Vagina (tissue), 2 donors: ENCODE measurements at regions not wholly inside any gene's neighbourhood (a gene's known extent, or its start where the extent isn't known, plus 50 kb on each side); places are given as distances from the start of the nearest gene placed in this dataset.

Experiments
- POLR2A ChIP-seq, 2 donors: fragments of 450-650 bp; IDR thresholded peaks; one replicate each; pipeline ENCODE4 v1.6.1; 2017; ENCODE audit warnings: antibody characterized with exemption in 2 of 2, mild to moderate bottlenecking in 2 of 2, moderate library complexity in 2 of 2
- TF ChIP-seq, protein P1 (sequence below), 3 experiments: fragments of 450-650 bp in 2 of 3; fragments of 200-600 bp in 1 of 3; sonication (generic) in 1 of 3; IDR thresholded peaks; one replicate each; pipeline ENCODE4 v1.5.1; 2017 to 2019; ENCODE audit warnings: antibody characterized with exemption in 3 of 3, mild to moderate bottlenecking in 2 of 3, moderate library complexity in 2 of 3

DNA sequence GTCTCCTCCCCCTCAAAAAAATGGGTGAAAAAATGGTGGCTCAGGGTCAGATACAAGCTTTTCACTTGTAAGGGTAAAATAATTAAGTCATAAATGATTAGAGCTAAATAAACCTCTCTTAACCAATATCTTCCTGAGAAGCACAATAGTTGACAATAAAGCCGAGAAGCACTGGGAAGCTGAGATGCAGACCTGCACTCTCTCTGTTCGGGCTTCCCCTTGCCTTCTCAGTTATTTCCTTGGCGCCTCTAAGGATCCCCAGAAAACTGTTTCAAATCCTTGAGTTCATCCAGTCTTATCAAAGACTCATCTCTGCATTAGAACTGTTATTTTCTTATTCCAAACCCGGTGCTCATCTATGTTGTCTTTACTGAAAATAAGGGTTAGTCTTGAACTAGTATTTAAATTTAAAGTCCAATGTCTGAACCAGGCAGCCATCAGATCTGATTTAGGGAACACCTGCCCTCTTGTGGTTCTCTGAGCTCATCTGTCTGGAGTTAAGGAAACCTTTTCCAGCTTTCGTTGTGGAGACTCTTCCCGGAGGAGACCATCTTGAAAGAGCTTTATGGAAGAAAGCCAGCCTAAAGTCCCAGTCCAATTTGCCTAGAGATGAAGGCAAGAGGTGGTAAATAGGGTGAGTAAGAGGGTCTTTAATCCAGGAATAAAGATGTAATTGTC, 256.4 kb upstream of the MCTP2 start:
- TF ChIP-seq, protein P1, sequence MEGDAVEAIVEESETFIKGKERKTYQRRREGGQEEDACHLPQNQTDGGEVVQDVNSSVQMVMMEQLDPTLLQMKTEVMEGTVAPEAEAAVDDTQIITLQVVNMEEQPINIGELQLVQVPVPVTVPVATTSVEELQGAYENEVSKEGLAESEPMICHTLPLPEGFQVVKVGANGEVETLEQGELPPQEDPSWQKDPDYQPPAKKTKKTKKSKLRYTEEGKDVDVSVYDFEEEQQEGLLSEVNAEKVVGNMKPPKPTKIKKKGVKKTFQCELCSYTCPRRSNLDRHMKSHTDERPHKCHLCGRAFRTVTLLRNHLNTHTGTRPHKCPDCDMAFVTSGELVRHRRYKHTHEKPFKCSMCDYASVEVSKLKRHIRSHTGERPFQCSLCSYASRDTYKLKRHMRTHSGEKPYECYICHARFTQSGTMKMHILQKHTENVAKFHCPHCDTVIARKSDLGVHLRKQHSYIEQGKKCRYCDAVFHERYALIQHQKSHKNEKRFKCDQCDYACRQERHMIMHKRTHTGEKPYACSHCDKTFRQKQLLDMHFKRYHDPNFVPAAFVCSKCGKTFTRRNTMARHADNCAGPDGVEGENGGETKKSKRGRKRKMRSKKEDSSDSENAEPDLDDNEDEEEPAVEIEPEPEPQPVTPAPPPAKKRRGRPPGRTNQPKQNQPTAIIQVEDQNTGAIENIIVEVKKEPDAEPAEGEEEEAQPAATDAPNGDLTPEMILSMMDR (IDR thresholded peaks at IDR 0.05): peak in 2 of 3 experiments; percentile 33 to 53
- TF ChIP-seq POLR2A (IDR thresholded peaks at IDR 0.05): no peak
